GM21360 (cell line): ENCODE measurements at regions not wholly inside any gene's neighbourhood (a gene's known extent, or its start where the extent isn't known, plus 50 kb on each side); places are given as distances from the start of the nearest gene placed in this dataset.

Source experiments
- ATAC-seq: cut with Tn5 transposase; IDR thresholded peaks from one replicate; pipeline ENCODE4 v1.9.1; 2021; ENCODE audit warnings: mild to moderate bottlenecking, moderate library complexity; ENCODE audit not compliant: unreplicated experiment

DNA sequence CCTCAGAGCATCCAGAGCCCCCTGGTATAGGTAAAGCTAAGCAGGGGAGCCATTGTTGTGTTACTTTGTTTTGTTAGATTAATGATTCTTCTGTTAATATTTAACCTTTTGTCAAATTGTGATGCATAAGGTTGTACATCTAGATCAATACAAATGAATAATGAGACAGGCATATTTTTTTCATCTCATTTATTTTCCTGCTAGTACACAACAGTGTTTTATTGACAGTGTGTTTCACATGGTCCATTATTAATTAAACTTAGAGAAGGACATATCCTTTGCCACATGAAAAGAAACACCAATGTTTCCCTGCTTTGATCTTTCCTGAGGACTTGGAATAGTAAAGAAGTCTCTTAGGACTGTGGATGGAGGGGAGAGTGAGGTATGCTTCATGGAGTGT is 543.6 kb upstream of the CFAP20DC start:
- no peak for ATAC-seq

DNA sequence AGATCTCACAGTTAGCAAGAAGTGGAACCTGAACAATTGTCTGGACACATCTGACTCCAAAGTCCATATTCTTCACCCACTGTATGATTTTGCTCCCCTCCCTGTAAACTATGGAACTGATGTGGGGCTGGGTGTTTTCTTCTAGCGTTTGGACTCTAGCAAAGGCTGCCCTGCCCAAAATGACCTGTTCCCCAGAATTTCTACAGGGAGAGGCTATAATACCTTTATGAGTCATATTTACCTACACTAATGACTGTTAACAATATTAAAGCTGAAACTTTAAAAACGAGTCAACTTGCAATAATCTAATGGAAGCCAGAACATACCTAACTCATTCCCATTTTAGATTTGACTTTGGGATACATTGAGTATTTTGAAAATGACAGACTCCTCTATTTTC is 531.2 kb upstream of the CFAP20DC start:
- ATAC-seq, result no peak

DNA sequence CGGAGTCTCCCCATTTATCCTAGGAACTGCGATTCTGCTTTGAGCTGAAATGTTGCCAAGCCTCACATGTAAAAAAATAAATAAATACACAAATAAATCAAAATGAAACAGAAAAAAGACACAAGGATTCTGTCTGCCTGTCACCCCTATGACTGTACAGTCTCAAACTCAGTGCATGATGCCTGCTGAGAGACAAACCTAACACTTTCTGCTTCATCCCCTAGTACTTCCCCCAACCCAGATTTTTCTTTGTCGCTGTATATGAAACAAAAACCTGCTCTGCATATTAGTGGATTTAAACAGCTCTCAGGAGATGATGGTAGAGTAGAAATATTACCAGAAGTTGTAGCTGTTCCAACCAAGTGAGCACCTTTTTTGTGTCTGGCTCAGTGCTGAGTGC is 530.7 kb upstream of the CFAP20DC start:
- ATAC-seq, result no peak

DNA sequence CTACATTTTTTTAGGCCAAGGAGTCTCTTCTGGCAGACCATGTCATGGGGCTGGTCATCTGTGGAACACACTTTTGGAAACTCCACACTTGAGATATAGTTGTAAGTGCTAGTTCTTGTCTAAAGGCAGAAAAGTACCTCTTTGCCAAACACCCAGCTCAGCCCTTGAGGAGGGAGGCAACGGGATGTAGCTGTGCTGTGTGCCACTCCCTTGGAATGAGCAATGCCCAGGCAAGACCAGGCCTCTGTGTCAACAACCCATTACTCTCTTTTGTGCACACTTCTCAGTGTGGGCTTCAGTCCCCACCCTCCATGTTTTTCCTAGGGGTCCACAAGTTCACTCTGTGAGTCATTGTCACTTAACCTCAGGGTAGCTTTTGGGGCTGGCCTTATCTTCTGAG is 528.3 kb upstream of the CFAP20DC start:
- ATAC-seq, result no peak

DNA sequence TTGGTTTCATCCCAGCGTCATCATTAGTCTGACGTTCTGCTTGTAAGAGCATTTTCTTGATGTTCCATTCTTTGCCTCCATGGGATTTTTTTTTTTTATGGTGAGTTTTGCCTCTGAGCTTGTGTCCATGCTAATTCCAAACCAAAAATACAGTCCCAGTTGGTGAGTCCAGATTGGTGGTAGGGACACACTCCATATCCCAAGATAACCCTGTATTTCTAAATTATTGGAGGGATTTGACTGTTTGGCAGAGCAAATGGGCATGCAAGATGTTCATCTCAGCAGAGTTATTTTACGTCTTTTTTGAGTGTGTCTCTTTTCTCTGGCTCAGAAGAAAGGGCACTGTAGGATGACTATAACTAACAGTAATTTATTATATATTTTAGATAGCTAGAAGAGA is 526.8 kb upstream of the CFAP20DC start:
- ATAC-seq, result no peak

DNA sequence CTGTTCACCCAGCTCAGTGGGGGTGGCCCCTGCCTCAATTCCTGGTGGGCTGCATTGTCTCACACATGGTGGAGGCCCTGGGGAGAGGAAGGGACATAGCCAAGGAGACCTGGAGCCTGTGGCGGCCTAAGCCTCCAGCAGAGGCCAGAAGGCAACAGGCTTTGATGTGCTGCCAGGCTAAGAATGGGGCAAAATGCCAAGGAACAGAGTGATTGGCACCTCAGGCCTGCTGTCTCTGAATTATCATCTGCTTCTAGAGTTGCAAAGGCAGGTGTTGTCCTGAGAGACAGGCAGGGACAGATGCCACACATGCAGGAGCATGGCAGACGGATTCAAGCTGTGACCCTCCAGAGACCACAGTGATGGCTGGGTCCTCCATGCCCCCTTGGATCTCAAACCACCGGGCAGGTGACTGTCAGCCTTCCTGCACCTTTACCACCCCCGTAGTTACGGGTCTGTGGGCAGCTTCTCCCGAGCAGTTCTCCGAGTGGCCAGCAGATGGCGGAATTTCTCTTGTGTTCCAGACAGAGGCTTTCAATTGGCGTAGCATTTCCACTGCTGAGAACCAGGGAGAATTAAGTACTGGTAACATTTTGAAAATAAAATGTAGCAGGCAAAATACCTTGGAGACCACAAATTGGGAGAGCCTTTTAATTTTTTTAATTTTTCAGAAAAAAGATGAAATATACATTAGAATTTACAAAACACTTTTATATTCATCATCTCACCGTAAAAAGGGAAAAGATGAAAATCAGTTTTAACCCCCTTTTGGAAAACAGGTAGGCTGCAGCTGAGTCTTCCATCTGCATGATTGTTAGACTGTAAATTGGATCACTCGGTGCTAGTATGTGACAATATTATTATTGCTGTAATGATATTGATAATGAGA is 525.5 kb upstream of the CFAP20DC start:
- ATAC-seq, result peak; percentile 77

DNA sequence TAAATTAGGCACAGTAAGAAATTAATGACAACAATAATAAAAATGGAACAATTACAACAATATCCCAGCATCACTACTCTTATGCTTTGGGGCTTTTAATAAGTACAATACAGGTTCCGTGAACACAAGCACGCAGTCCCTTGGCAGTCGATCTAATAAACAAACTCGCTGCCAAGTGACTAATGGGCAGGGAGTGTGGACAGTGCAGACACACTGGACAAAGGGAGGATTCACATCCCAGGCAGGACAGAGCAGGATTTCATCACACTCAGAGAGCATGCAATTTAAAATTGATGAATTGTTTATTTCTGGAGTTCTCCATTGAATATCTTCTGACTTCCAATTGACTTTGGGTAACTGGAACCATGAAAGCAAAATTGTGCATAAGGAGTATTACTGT is 524.1 kb upstream of the CFAP20DC start:
- no peak for ATAC-seq

DNA sequence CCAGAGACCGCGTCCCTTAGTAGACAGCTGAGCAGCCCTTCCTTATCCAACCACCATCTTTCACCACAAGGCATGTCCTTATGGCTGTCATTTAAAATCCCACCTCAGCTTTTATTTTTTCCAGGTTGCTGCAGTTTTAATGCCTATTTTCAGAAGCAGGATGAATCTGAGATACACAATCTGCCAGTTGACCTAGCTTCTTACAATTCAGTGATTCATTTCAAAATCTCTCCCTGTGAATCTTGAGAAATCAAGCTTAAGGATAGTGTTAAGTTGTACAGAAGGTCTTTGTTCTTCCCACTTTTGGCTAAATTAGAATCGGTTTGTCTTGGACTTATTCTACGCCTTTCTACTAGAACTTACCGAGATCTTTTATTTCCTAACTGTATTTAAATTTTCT is 522.3 kb upstream of the CFAP20DC start:
- no peak for ATAC-seq

DNA sequence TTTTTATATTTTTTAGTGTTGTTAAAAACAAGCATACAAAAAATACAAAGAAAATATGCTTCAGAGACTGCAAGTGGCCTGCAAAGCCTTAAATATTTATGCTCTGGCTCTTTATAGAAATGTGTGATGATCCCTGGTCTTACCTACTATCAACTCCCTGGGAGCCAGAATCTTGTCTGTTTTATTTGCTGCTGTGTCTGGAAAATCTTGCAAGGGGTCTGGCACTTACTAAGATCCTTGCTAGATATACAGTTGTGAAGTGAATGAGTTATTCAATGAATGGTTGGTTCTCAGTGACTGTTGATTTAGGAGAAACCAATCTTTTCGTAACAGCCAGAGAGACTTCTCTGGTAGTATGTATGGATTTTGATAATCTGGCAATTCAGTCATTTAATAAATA is 521.0 kb upstream of the CFAP20DC start:
- ATAC-seq, result no peak

DNA sequence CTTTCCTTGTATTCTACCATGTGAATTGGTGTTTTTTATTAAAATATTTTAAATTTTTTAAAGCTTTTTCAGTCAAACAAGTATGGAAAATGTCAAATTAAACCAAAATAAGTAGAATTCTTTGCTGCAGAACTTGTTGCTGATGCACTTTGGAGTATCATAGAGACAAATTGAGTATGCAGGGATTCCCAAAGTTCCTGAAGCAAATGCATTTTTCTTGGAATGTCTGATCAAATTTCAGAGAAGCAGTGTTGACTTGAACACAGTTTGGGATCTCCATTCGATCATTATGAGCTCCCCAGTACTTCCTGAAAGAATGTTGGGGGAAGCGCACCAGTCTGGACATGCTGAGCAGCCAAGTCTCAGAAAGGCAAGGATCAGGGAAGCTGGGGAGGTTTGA is 517.8 kb upstream of the CFAP20DC start:
- ATAC-seq, result no peak

DNA sequence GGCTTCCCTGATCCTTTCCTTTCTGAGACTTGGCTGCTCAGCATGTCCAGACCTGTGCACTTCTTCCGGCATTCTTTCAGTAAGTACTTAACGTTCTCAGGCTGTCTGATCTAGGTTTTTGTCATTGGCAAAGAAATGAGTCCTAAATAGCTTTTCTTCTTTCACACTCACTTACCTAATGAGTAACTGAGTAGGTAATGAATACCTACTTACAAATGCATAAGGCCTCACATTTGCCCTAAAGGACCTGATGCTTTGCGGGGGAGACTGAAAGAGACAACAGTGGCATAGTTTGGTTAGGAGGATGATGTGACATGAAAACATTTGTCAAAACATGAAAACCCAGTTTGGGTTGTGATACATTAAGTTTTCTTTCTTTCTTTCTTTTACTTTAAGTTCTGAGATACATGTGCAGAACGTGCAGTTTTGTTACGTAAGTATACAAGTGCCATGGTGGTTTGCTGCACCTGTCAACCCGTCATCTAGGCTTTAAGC is 516.7 kb upstream of the CFAP20DC start:
- ATAC-seq, result peak; percentile 87

DNA sequence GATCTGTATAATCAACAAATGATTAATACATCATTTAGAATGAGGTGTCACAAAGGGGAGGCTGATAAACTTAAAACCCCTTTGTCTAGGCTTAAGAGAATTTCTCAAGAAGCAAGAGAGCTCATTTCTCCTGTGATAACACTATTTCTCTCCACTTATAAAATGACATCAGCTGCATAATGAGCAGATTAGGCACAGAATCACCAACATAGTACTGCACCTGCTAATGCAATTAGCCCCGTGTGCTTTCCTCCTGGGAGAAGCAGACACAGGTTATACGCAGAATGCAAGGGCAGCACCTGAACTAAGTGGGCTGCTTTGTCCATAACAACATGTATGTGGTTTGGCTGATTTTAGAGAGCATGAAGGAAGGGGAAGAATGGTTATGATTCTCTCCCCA is 515.3 kb upstream of the CFAP20DC start:
- no peak for ATAC-seq

DNA sequence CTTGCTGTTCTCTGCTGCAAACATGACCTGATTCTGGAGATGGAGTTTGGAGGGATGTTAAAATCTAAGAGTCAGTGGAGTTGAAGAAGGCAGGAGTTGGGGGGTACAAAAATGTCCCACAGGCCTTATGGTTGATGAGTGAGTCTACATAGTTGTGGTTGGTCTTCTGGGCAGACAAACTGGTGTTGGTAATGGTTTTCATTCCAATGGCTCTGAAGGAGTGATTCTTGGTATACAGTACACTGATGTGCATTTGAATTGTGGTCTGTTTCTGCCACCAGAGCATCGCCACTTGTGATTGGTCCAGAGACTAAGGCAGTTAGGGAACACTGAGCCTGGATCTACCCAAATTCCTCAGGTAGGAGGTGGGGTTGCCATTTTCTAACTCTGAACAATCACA is 514.1 kb upstream of the CFAP20DC start:
- no peak for ATAC-seq

DNA sequence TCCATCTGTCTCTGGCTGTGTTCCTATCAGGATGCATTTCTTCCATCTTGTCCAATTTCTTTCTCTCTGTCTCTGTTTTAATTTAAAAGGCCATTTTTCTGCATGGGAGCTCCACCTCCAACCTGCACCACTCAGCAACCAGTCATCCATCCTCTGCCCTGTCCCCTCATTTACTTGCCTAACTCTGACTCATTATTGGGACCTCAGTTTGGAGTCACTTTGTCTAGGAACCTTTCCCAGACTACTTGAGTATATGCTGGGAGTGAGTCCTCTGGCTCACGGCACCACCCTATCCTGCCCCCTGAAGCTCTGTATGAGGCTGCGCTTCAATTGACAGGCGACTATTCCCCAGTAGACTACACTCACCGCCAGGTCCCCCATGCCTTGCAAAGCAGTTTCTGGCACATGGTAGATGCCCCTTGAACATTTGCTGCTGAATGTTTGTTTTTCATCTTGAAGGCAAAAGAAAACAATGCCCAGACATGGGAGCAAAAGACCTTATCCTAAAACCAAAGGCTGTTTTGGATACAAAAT is 513.3 kb upstream of the CFAP20DC start:
- ATAC-seq, result no peak

DNA sequence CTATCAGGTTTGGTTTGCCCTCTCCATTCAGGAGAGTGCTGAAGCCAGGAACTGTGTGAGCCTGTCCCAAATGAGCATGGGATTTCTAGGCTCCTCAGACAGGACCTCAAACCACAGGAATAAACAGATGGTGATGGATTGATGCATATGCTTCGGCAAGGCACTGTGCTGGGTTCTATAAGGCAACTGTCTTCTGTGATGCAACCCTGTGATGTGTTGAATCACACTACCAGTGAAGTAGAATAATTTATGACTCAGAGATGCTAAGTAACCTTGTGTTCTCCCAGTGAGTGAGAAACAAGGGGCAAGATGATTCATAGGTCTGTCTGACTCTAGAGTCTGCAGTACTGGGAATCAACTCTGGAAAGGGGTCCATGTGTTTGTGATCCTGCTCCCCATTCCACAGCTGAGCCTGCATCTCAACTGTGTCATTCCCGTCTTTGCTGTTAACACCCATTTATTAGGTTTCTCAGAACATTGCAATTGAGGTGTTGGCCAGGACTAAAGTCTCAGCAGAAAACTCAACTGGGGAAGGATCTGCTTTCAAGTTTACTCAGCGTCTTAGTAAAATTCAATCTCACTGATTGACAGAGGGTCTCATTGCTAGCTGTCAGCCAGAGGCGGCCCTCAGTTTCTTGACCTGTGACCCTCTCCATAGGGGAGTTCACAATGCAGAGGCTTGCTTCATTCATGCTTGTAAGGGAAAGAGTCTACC is 510.1 kb upstream of the CFAP20DC start:
- ATAC-seq, result no peak

DNA sequence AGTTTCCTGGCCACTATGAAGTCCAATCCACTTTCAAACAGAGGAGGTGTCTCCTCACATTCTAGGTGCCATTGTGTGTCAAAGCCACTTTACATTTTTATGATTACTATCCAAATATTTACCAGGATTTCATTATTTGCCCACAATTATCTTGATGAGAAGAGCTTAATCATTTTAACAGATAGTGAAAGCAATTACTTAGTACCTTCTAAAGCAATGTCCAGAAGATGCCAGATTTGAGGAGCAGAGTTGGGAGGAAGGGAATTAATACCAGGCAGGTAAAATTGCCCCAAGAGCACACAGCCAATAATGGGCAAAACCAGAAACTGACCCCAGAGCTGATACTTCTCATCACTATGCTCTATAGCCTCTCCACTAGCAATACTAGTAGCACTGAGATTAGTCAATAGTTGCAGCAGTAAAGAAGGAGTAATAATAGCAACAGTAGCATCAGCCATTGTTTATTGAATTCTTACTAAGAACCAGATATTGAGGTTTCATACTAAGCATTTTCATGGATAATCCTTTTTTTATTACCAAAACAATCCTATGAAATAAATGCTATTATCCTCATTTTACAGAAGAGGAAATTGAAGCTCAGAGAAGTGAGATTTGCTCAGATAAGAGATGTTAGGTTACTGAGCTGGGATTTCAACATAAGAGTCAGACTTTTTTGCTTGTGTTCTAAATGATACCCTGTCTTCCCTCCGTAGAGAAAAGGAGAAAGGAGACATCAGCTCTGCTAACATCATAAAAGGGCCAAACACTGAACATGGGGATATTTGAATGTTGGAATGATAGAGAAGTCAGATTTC is 509.3 kb upstream of the CFAP20DC start:
- no peak for ATAC-seq

DNA sequence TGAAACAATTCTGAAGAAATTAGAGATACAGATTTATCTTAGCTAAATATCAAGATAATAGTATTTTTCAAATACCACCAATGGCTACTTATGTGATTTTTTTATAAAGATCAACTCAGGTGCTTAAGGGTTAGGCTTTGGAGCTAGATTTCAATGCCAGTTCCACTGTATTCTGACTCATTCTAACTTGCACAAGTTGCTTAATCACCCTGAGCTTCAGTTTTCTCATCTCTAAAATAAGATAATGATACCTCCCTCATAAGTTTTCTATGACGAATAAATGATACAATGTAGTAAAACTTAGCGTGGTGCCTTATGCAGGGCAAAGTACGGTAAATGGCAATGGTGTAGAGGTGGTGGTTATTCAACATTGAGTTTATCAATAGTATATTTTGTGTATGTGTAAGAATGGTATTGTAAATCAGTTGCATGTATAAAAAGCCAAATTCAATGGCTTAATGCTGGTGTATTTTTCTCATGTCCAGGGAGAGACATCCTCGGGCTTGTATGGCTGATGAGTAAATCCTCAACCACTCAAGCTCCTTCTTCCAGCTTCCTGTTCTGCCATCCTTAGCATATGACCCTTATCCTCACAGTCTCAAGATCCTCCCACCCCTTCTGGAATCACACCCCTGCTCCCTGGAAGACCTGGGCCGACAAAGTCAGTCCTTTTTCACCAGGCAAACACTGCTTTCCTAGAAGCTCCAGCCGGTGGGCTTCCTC is 505.9 kb upstream of the CFAP20DC start:
- no peak for ATAC-seq

DNA sequence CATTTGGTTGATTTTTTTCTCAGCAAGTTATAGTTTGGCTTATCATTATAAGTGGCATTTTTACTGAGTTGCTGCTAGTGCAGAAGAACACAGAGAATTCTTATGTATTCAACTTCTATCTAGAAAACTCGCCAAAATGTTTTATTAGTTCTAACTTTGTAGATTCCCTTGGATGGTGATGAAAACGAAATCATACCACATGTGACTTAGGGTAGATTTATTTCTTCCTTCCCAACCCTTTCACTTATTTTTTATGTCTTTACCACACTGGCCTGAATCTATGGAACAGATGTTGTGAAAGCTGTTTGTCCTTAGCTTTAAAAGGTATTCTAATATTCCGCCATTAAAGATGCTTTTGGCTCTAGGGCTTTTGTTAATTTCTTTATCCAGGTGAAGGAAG is 503.3 kb upstream of the CFAP20DC start:
- ATAC-seq, result no peak

DNA sequence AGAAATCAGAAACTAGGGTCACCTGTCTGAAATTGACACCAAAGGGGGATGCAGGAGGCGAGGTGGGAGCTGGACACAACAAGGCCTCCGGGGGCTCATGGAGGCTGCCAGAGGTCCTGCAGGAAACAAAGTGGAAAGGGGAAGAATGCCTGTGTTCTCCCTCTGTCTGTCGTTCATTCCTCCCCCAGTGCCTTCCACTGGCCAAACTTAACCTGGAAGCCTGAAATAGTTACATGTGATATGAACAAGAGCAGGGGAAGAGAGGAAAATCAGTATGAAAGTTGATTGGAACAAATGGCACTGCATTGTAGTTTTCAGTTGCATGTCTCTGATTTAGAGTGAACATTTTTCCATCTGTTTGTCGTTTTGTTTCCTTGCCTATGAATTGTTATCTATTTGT is 502.0 kb upstream of the CFAP20DC start:
- ATAC-seq, result no peak

DNA sequence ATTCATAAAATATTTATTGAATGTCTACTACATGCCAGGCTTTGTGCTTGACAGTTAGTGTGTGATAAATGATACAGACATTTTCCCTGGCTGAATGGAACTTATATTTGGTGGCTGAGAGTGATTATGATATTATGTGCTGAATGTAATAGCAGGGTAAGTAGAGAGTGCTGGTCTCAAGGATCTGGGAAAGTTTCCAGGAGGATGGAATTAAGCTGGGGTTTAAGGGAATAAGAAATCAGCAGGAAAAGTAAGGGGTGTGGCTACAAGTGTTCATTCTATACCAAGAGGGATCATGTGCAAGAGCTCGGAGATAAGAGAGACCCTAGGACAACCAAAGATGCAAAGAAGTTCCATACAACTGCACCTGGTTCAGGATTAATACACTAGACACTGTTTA is 500.1 kb upstream of the CFAP20DC start:
- no peak for ATAC-seq
